GM12878 (cell line): ENCODE measurements at regions not wholly inside any gene's neighbourhood (a gene's known extent, or its start where the extent isn't known, plus 50 kb on each side); places are given as distances from the start of the nearest gene placed in this dataset.

Source experiments
- ATAC-seq: fragments of 200-7000 bp; cut with Tn5 transposase; 3 replicates; pipeline ENCODE4 v1.9.1; 2020; ENCODE audit warnings: mild to moderate bottlenecking, moderate library complexity
- BruUV-seq: library from RNA; stranded (reverse); fragments of 400-500 nt; replicated peaks from 2 replicates; lab custom pipeline; 2021; lab: Mats Ljungman, UMichigan
- CTCF ChIA-PET: fragments of 300-600 bp; sonication (Branson Sonifier 250); formaldehyde crosslinking; extraction: SDS; loops from one replicate; lab custom pipeline; 2021; ENCODE audit warnings: inconsistent platforms; lab: Yijun Ruan, JAX
- POLR2A ChIA-PET: fragments of 350-600 bp; formaldehyde crosslinking; extraction: SDS; loops from one replicate; lab custom pipeline; 2021; ENCODE audit warnings: inconsistent platforms; lab: Charles Lee
- RAD21 ChIA-PET: fragments of 300-600 bp; sonication (Branson Sonifier 250); formaldehyde crosslinking; loops from one replicate; lab custom pipeline; 2023; ENCODE audit warnings: antibody characterized with exemption; ENCODE audit not compliant: unreplicated experiment; lab: Charles Lee
- SMC1A ChIA-PET: fragments of 300-600 bp; sonication (Branson Sonifier 250); formaldehyde crosslinking; loops from one replicate; lab custom pipeline; 2023; ENCODE audit not compliant: unreplicated experiment, uncharacterized antibody; lab: Charles Lee
- DNase-seq: peaks from one replicate; pipeline ENCODE4 v3.0.0-alpha.2; 2011; ENCODE audit warnings: low read depth, low spot score
- FAIRE-seq: peaks from 3 replicates; lab custom pipeline; 2011; peaks lifted over from hg19 to GRCh38; lab: Jason Lieb, UNC
- H2AFZ ChIP-seq: 2 replicates; pipeline ENCODE4 v1.6.0; 2011; ENCODE audit warnings: low read depth, low read length, control low read depth; ENCODE audit not compliant: control insufficient read depth
- H3K27ac ChIP-seq: 2 replicates; pipeline ENCODE4 v1.5.1; 2011; ENCODE audit warnings: control low read depth; ENCODE audit not compliant: control insufficient read depth, insufficient read depth
- H3K27me3 ChIP-seq, 2 experiments: replicated peaks in 1 of 2; 2 replicates each; pipeline versions ENCODE4 v1.6.0 to v1.6.1; 2011; ENCODE audit warnings: low read length in 1 of 2; ENCODE audit not compliant: control insufficient read depth in 2 of 2, insufficient read depth in 2 of 2
- H3K36me3 ChIP-seq, 2 experiments: 2 replicates each; pipeline ENCODE4 v1.5.1; 2011; ENCODE audit warnings: low read length in 1 of 2; ENCODE audit not compliant: control insufficient read depth in 2 of 2, insufficient read depth in 2 of 2
- H3K4me1 ChIP-seq: 2 replicates; pipeline ENCODE4 v1.6.1; 2011; ENCODE audit warnings: mild to moderate bottlenecking, low read length, moderate library complexity, mixed read lengths; ENCODE audit not compliant: control insufficient read depth, insufficient read depth
- H3K4me2 ChIP-seq: 2 replicates; pipeline ENCODE4 v1.6.0; 2011; ENCODE audit warnings: control low read depth; ENCODE audit not compliant: control insufficient read depth, insufficient read depth
- H3K4me3 ChIP-seq: fragments of 200-600 bp; sonication (generic); 2 replicates; pipeline ENCODE4 v1.5.1; 2016
- H3K79me2 ChIP-seq: 2 replicates; pipeline ENCODE4 v1.6.0; 2011; ENCODE audit warnings: low read length; ENCODE audit not compliant: control insufficient read depth, insufficient read depth
- H3K9ac ChIP-seq: 2 replicates; pipeline ENCODE4 v1.8.0; 2011; ENCODE audit warnings: low read length, control low read depth, mixed read lengths; ENCODE audit not compliant: control insufficient read depth, insufficient read depth
- H3K9me3 ChIP-seq: replicated peaks from 3 replicates; pipeline ENCODE4 v1.5.1; 2011; ENCODE audit warnings: mild to moderate bottlenecking, low read length; ENCODE audit not compliant: control insufficient read depth, insufficient read depth
- H4K20me1 ChIP-seq: 2 replicates; pipeline ENCODE4 v1.6.0; 2011; ENCODE audit not compliant: control insufficient read depth, insufficient read depth
- CTCF ChIP-seq, 3 experiments: IDR thresholded peaks in 2 of 3; conservative IDR thresholded peaks in 1 of 3; 2 replicates each; pipeline ENCODE4 v1.5.1; 2011; ENCODE audit warnings: low read depth in 3 of 3, low read length in 3 of 3, mild to moderate bottlenecking in 3 of 3, control low read depth in 2 of 3, moderate library complexity in 2 of 3, inconsistent platforms in 1 of 3, mixed read lengths in 1 of 3; ENCODE audit not compliant: control insufficient read depth in 2 of 3, insufficient read depth in 1 of 3; ENCODE audit errors: extremely low read depth in 1 of 3
- GATAD2B ChIP-seq: fragments of 450-650 bp; conservative IDR thresholded peaks from 2 replicates; pipeline ENCODE4 v1.6.1; 2017; ENCODE audit warnings: low read depth, mild to moderate bottlenecking, moderate library complexity
- HDGF ChIP-seq: fragments of 450-650 bp; IDR thresholded peaks from 2 replicates; pipeline ENCODE4 v1.6.1; 2016; ENCODE audit warnings: antibody characterized with exemption
- RAD21 ChIP-seq: IDR thresholded peaks from 2 replicates; pipeline ENCODE4 v1.6.1; 2011; ENCODE audit warnings: mild to moderate bottlenecking, low read depth, low read length, moderate library complexity; ENCODE audit not compliant: insufficient read depth
- SMC3 ChIP-seq: IDR thresholded peaks from 2 replicates; pipeline ENCODE4 v1.6.1; 2011; ENCODE audit warnings: low read length, improper control_type of control experiment, borderline replicate concordance
- YY1 ChIP-seq: IDR thresholded peaks from 2 replicates; pipeline ENCODE4 v1.6.1; 2011; ENCODE audit warnings: low read depth, mild to moderate bottlenecking, low read length
- WGBS: methylation state at CpG from one replicate; pipeline ENCODE4 v1.1.6; 2016; ENCODE audit warnings: low lambda C conversion rate; ENCODE audit not compliant: insufficient replicate concordance, insufficient coverage; ENCODE audit errors: missing lambda C conversion rate; 5-methylcytosine and 5-hydroxymethylcytosine counted together
- in situ Hi-C: fragments of 300-500 bp; cut with MboI; formaldehyde crosslinking; loops from 9 replicates; pipeline ENCODE4 v1.14.3; 2018; ENCODE audit warnings: mixed read lengths
- intact Hi-C: fragments of 100-400 bp; cut with micrococcal nuclease; formaldehyde crosslinking; loops from one replicate; pipeline ENCODE4 v1.14.2; 2022; ENCODE audit not compliant: unreplicated experiment

GRCh38 chr15:57865294-57865693 lies 158.8 kb downstream of the POLR2M start:
- Histone ChIP-seq H3K79me2 (no peaks in the 10 kb centered on the region), H3K4me1 (no peaks in the 10 kb centered on the region), H3K36me3 (no peaks in the 10 kb centered on the region), H3K9me3 (no peaks in the 10 kb centered on the region; the same call in 2 of the 3 replicates), H3K27me3 (no peaks in the 10 kb centered on the region), H3K4me2 (no peak overlapping the region), H2AFZ (no peak overlapping the region), H3K27ac (no peak overlapping the region), H3K4me3 (no peak overlapping the region), H4K20me1 (no peaks in the 10 kb centered on the region), H3K9ac (no peak overlapping the region)
- DNase-seq (no peak), FAIRE-seq (no peak), ATAC-seq (peak; percentile 51; the same call in 1 of the 3 replicates)
- in situ Hi-C loops (loop anchor here (5.0 to 10.0 kb wide), 2 partner anchors 202 to 300 kb away; partner anchors contain the start of gene ALDH1A2), intact Hi-C loops (no loop called here)
- ChIA-PET POLR2A (no interaction called here), CTCF (interaction anchor here (0.8 to 3.3 kb wide), 9 partner anchors 8 to 318 kb away, joined by 3 to 27 read pairs (median 4); no protein-coding TSS in a partner anchor), SMC1A (interaction anchor here (0.9 kb wide), 1 partner anchor 206 kb away, joined by 5 read pairs; no protein-coding TSS in a partner anchor), RAD21 (interaction anchor here (0.9 to 1.0 kb wide), 2 partner anchors 205 to 206 kb away, joined by 3 read pairs; no protein-coding TSS in a partner anchor)
- BruUV-seq = no TSS peak
- WGBS = 1% methylated on average over 3 of the region's 3 CpGs
- TF ChIP-seq HDGF = no peak
- peak; percentile 23 to 50 (median 45); a peak in 5 of 6 replicates for TF ChIP-seq CTCF (IDR thresholded peaks at IDR 0.05 in 2 of 3, conservative IDR thresholded peaks at IDR 0.05 in 1 of 3; ENCODE audit: control insufficient read depth in 2 of 3, extremely low read depth in 1 of 3, insufficient read depth in 1 of 3, low read depth in 3 of 3, low read length in 3 of 3)

GRCh38 chr15:57866149-57866736 lies 159.7 kb downstream of the POLR2M start:
- ChIA-PET POLR2A (no interaction called here), CTCF (interaction anchor here (0.6 to 3.3 kb wide), 11 partner anchors 9 to 381 kb away, joined by 3 to 27 read pairs (median 4); no protein-coding TSS in a partner anchor), RAD21 (interaction anchor here (0.9 to 1.0 kb wide), 2 partner anchors 204 to 205 kb away, joined by 3 read pairs; no protein-coding TSS in a partner anchor), SMC1A (interaction anchor here (0.7 to 0.9 kb wide), 2 partner anchors 205 to 523 kb away, joined by 3 to 5 read pairs; no protein-coding TSS in a partner anchor)
- H3K4me2 ChIP-seq = no peak overlapping the region
- no peaks in the 10 kb centered on the region for H3K4me1 ChIP-seq
- peak; percentile 63; the same call in 1 of the 2 replicates for TF ChIP-seq SMC3
- peak; percentile 60 for TF ChIP-seq YY1
- TF ChIP-seq CTCF (IDR thresholded peaks at IDR 0.05 in 2 of 3, conservative IDR thresholded peaks at IDR 0.05 in 1 of 3; ENCODE audit: control insufficient read depth in 2 of 3, extremely low read depth in 1 of 3, insufficient read depth in 1 of 3, low read depth in 3 of 3, low read length in 3 of 3) = peak; percentile 66 to 84 (median 74)
- no peak for TF ChIP-seq GATAD2B
- TF ChIP-seq RAD21 = peak; percentile 59
- no peak overlapping the region for H2AFZ ChIP-seq
- H3K27ac ChIP-seq = no peak overlapping the region
- in situ Hi-C loops (loop anchor here (5.0 to 10.0 kb wide), 2 partner anchors 201 to 301 kb away; partner anchors contain the start of gene ALDH1A2), intact Hi-C loops (loop anchor here (1.0 kb wide), 2 partner anchors 205 to 316 kb away; no protein-coding TSS in a partner anchor)
- no peaks in the 10 kb centered on the region; the same call in 2 of the 3 replicates for H3K9me3 ChIP-seq
- BruUV-seq = no TSS peak
- H4K20me1 ChIP-seq = no peaks in the 10 kb centered on the region
- no peaks in the 10 kb centered on the region for H3K27me3 ChIP-seq
- H3K36me3 ChIP-seq = no peaks in the 10 kb centered on the region
- DNase-seq = no peak
- WGBS = 12% methylated on average over 7 of the region's 7 CpGs
- peak; percentile 56 for FAIRE-seq
- no peak overlapping the region for H3K9ac ChIP-seq
- ATAC-seq = peak; percentile 79
- no peak overlapping the region for H3K4me3 ChIP-seq
- H3K79me2 ChIP-seq = no peaks in the 10 kb centered on the region
